CD4-positive, alpha-beta T cell (primary cell): ENCODE measurements at regions not wholly inside any gene's neighbourhood (a gene's known extent, or its start where the extent isn't known, plus 50 kb on each side); places are given as distances from the start of the nearest gene placed in this dataset.
"Not testable (repeated sequence)": the region's sequence is repeated elsewhere in the genome, so short reads cannot be mapped to it uniquely, and the experiment has no call there.

ENCODE experiments used
- ATAC-seq: fragments of 200-7000 bp; cut with Tn5 transposase; one replicate; pipeline ENCODE4 v1.10.0; 2022; ENCODE audit warnings: mild to moderate bottlenecking; ENCODE audit not compliant: poor library complexity
- CTCF ChIA-PET: fragments of 350-600 bp; sonication (Branson Sonifier 250); formaldehyde crosslinking; loops from one replicate; lab custom pipeline; 2021; ENCODE audit warnings: antibody characterized with exemption, inconsistent platforms; lab: Charles Lee
- POLR2A ChIA-PET: fragments of 350-600 bp; sonication (Branson Sonifier 250); formaldehyde crosslinking; loops from one replicate; lab custom pipeline; 2021; ENCODE audit warnings: antibody characterized with exemption, inconsistent platforms; lab: Charles Lee
- DNase-seq, 14 experiments: peaks; one replicate each; pipeline ENCODE4 v3.0.0-alpha.2; 2013 to 2020; ENCODE audit warnings: mixed read lengths in 2 of 14
- H3K27ac ChIP-seq, 2 donors: one replicate each; pipeline versions ENCODE4 v1.5.1 to v1.7.0; 2013; ENCODE audit warnings: low read length in 2 of 2, low read depth in 1 of 2, mild to moderate bottlenecking in 1 of 2
- H3K27me3 ChIP-seq, 2 experiments: 1 replicate in 1 of 2; 2 replicates in 1 of 2; pipeline versions ENCODE4 v1.6.1 to v1.7.0; 2013; ENCODE audit warnings: low read length in 2 of 2, control low read depth in 1 of 2, mild to moderate bottlenecking in 1 of 2, moderate library complexity in 1 of 2; ENCODE audit not compliant: insufficient read depth in 2 of 2, control insufficient read depth in 1 of 2
- H3K36me3 ChIP-seq: one replicate; pipeline ENCODE4 v1.6.1; 2013; ENCODE audit warnings: low read length, control low read depth; ENCODE audit not compliant: insufficient read depth
- H3K4me1 ChIP-seq: one replicate; pipeline ENCODE4 v1.6.1; 2013; ENCODE audit warnings: low read length, control low read depth; ENCODE audit not compliant: insufficient read depth
- H3K4me3 ChIP-seq: one replicate; pipeline ENCODE4 v1.5.1; 2013; ENCODE audit warnings: mild to moderate bottlenecking, low read length, moderate library complexity
- H3K9me3 ChIP-seq, 2 experiments: 1 replicate in 1 of 2; 2 replicates in 1 of 2; pipeline versions ENCODE4 v1.6.1 to v1.7.0; 2013; ENCODE audit warnings: low read length in 2 of 2, mild to moderate bottlenecking in 2 of 2, control low read depth in 1 of 2, moderate library complexity in 1 of 2; ENCODE audit not compliant: control insufficient read depth in 1 of 2, insufficient read depth in 1 of 2
- H3K27ac Mint-ChIP-seq: one replicate; pipeline ENCODE4 v1.8.0; 2020; ENCODE audit warnings: mixed read lengths
- H3K27me3 Mint-ChIP-seq: one replicate; pipeline ENCODE4 v1.8.0; 2021; ENCODE audit warnings: mixed read lengths
- H3K36me3 Mint-ChIP-seq: one replicate; pipeline ENCODE4 v1.8.0; 2021; ENCODE audit warnings: low read depth, mixed read lengths
- H3K4me1 Mint-ChIP-seq: one replicate; pipeline ENCODE4 v1.8.0; 2021; ENCODE audit warnings: low read depth, mixed read lengths
- H3K4me3 Mint-ChIP-seq: one replicate; pipeline ENCODE4 v1.8.0; 2020; ENCODE audit warnings: mild to moderate bottlenecking, mixed read lengths
- H3K9me3 Mint-ChIP-seq: one replicate; pipeline ENCODE4 v1.8.0; 2020; ENCODE audit warnings: mixed read lengths
- CTCF ChIP-seq: fragments of 200-600 bp; IDR thresholded peaks from one replicate; pipeline ENCODE4 v1.8.0; 2022; ENCODE audit warnings: antibody characterized with exemption, mild to moderate bottlenecking
- intact Hi-C, 2 experiments: fragments of 100-400 bp; cut with DNase I in 1 of 2; cut with micrococcal nuclease in 1 of 2; formaldehyde crosslinking; loops; one replicate each; pipeline versions ENCODE4 v1.15.1 to v1.9.0; 2023 to 2025; cut with DNase I, micrococcal nuclease

GRCh38 chr4:81783558-81783957 is 311.9 kb upstream of the RASGEF1B start:
- Mint-ChIP-seq H3K4me1 (no peaks in the 10 kb centered on the region), H3K4me3 (no peak overlapping the region), H3K27ac (no peak overlapping the region), H3K36me3 (no peaks in the 10 kb centered on the region), H3K27me3 (no peaks in the 10 kb centered on the region), H3K9me3 (no peaks in the 10 kb centered on the region)
- Histone ChIP-seq H3K4me3 (no peak overlapping the region), H3K36me3 (no peaks in the 10 kb centered on the region), H3K27ac (no peak overlapping the region), H3K4me1 (no peaks in the 10 kb centered on the region), H3K9me3 (no peaks in the 10 kb centered on the region), H3K27me3 (no peaks in the 10 kb centered on the region)
- no peak for TF ChIP-seq CTCF
- ChIA-PET POLR2A (no interaction called here), CTCF (no interaction called here)
- intact Hi-C loops = no loop called here
- DNase-seq (no peak), ATAC-seq (no peak)

- CTCF ChIA-PET = no interaction called here
- Mint-ChIP-seq H3K4me3 (no peak overlapping the region), H3K4me1 (no peaks in the 10 kb centered on the region), H3K9me3 (no peaks in the 10 kb centered on the region), H3K36me3 (no peaks in the 10 kb centered on the region), H3K27me3 (no peaks in the 10 kb centered on the region), H3K27ac (no peak overlapping the region)
- Histone ChIP-seq H3K4me3 (no peak overlapping the region), H3K27me3 (no peaks in the 10 kb centered on the region), H3K36me3 (no peaks in the 10 kb centered on the region), H3K4me1 (no peaks in the 10 kb centered on the region), H3K27ac (no peak overlapping the region), H3K9me3 (no peaks in the 10 kb centered on the region)
- ATAC-seq (no peak), DNase-seq (no peak)
- no peak for TF ChIP-seq CTCF
- intact Hi-C loops = no loop called here
- POLR2A ChIA-PET = no interaction called here
Observed at GRCh38 chr4:81781799-81782198, 310.1 kb upstream of the RASGEF1B start.

GRCh38 chr4:81777718-81778117 is 306.0 kb upstream of the RASGEF1B start:
- H3K27ac Mint-ChIP-seq, H3K4me1 Mint-ChIP-seq, H3K27me3 Mint-ChIP-seq, H3K27me3 ChIP-seq, H3K9me3 Mint-ChIP-seq, ATAC-seq, intact Hi-C loops, H3K4me3 ChIP-seq, H3K27ac ChIP-seq, H3K36me3 Mint-ChIP-seq, H3K36me3 ChIP-seq, H3K4me1 ChIP-seq, DNase-seq, POLR2A ChIA-PET, H3K9me3 ChIP-seq, H3K4me3 Mint-ChIP-seq: not testable (repeated sequence)
- CTCF ChIA-PET = interaction anchor here (0.7 kb wide), 1 partner anchor 146 kb away, joined by 4 read pairs; no protein-coding TSS in a partner anchor

- H3K36me3 Mint-ChIP-seq = no peaks in the 10 kb centered on the region
- Histone ChIP-seq H3K9me3 (no peaks in the 10 kb centered on the region), H3K27me3 (no peaks in the 10 kb centered on the region), H3K4me1 (no peaks in the 10 kb centered on the region), H3K4me3 (no peak overlapping the region), H3K27ac (no peak overlapping the region), H3K36me3 (no peaks in the 10 kb centered on the region)
- intact Hi-C loops = no loop called here
- POLR2A ChIA-PET = no interaction called here
- H3K27ac Mint-ChIP-seq = no peak overlapping the region
- CTCF ChIA-PET = interaction anchor here (0.7 kb wide), 1 partner anchor 147 kb away, joined by 4 read pairs; no protein-coding TSS in a partner anchor
- no peaks in the 10 kb centered on the region for H3K9me3 Mint-ChIP-seq
- no peak overlapping the region for H3K4me3 Mint-ChIP-seq
- H3K27me3 Mint-ChIP-seq = no peaks in the 10 kb centered on the region
- DNase-seq = no peak
- TF ChIP-seq CTCF = no peak
- H3K4me1 Mint-ChIP-seq = no peaks in the 10 kb centered on the region
- ATAC-seq = no peak
Observed at GRCh38 chr4:81776794-81777193, 305.1 kb upstream of the RASGEF1B start.
